ENCODE measurements at regions not wholly inside any gene's neighbourhood (a gene's known extent, or its start where the extent isn't known, plus 50 kb on each side); places are given as distances from the start of the nearest gene placed in this dataset.

DNA sequence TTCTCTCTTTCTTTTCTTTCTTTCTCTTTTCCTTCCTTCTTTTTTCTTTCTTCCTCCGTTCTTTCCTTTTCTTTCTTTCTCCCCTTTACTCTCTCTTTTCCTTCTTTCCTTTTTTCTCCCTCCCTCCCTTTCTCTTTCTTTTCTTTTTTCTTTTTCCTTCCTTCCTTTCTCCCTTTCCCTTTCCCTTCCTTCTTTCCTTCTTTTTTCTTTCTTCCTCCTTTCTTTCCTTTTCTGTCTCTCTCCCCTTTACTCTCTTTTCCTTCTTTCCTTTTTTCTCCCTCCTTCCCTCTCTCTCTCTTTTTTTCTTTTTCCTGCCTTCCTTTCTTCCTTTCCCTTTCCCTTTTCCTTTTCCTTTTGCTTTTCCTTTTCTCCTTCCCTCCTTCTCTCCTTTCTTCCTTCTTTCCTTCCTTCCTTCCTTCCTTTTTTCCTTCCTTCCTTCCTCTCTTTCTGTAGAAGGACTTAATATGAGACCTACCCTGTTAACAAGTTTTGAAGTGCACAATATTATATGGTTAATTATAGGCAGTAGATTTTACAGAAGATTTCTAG, 142.7 kb upstream of the CD180 start:
- ATAC-seq (ENCODE audit: low read depth in 2 of 2) (no peak), DNase-seq (no peak)
- Mint-ChIP-seq H3K27me3 (peaks cover 0 to 33% (median 17%) of the 10 kb centered on the region in 3 donors), H3K4me1 (no peaks in the 10 kb centered on the region), H3K4me3 (no peak overlapping the region), H3K36me3 (peaks cover 0 to 19% of the 10 kb centered on the region in 2 donors), H3K27ac (peak overlapping the region in 1 of 6 donors; percentile 91), H3K9me3 (peaks cover 4 to 15% (median 8%) of the 10 kb centered on the region in 7 donors)

DNA sequence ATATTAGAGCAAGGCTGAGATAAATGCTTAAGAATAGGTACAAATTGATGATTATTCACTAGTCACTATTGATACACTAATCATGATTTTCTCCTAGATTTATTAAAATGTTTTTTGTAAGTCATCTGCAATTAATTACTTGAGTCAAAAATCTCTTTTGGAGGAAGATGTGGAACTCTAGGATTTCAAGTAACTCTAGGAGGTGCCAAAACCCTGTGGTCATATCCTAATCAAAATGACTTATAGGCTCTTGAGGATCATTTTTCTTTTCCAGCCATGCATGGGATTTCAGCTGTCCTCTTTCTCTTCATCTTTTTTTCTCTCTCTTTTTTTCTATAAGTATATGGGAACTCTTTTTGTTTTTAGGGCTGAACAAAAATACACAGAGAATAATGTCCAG, 141.8 kb upstream of the CD180 start:
- DNase-seq (no peak), ATAC-seq (ENCODE audit: low read depth in 2 of 2) (no peak)
- H3K9me3 Mint-ChIP-seq = peaks cover under 1 to 6% (median 3%) of the 10 kb centered on the region in 7 donors
- H3K4me1 Mint-ChIP-seq = no peaks in the 10 kb centered on the region
- H3K36me3 Mint-ChIP-seq = peaks cover 0 to 11% of the 10 kb centered on the region in 2 donors
- no peak overlapping the region for H3K27ac Mint-ChIP-seq
- H3K4me3 Mint-ChIP-seq = no peak overlapping the region
- H3K27me3 Mint-ChIP-seq = peaks cover 0 to 31% (median 11%) of the 10 kb centered on the region in 3 donors

DNA sequence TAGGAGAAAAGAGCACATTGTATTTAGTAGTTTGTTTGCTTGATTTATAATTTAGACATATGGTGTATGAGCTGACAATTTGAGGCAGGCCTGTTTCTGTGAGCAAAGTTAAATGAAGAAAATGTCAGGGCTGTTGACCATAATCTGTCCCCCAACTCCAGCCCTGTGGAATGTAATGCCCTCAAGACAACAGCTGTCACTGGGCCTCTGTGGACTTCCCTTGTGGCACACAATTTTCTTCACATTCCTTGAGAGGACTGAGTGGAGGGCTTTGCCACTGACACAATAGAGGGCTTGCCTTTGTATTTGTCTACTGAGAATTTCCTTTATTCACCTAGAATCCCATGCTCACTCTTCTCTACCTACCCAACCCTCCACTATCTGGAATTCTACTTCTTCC, 141.2 kb upstream of the CD180 start:
- H3K27ac Mint-ChIP-seq = no peak overlapping the region
- DNase-seq = no peak
- H3K4me1 Mint-ChIP-seq = no peaks in the 10 kb centered on the region
- H3K36me3 Mint-ChIP-seq = peaks cover 0 to 8% of the 10 kb centered on the region in 2 donors
- ATAC-seq (ENCODE audit: low read depth in 2 of 2) = no peak
- peaks cover 0 to 6% (median 2%) of the 10 kb centered on the region in 7 donors for H3K9me3 Mint-ChIP-seq
- peaks cover 0 to 27% (median 6%) of the 10 kb centered on the region in 3 donors for H3K27me3 Mint-ChIP-seq
- H3K4me3 Mint-ChIP-seq = no peak overlapping the region

DNA sequence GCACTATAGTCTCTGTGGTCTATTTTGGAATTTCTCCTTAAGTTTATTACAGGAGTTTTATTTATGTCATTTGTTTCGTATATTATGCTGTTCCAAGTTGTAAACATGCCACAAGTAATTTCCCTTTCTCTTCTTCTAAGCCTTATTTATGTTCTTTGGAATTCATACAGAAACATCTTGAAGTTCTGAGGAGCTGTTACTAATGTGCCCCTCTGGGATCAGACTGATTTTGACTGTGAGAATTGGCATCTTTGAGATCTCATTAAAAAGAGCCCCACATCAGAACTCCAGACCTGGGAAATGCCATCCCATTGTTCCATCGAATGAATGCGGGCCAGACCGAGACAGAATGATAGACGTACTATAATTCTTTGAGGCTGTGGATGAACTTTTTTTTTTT, 138.8 kb upstream of the CD180 start:
- DNase-seq (no peak), ATAC-seq (ENCODE audit: low read depth in 2 of 2) (no peak)
- Mint-ChIP-seq H3K27me3 (peaks cover 0 to 16% (median 6%) of the 10 kb centered on the region in 3 donors), H3K4me3 (no peak overlapping the region), H3K9me3 (peaks cover 0 to 17% (median 5%) of the 10 kb centered on the region in 7 donors), H3K36me3 (no peaks in the 10 kb centered on the region), H3K27ac (no peak overlapping the region), H3K4me1 (no peaks in the 10 kb centered on the region)

DNA sequence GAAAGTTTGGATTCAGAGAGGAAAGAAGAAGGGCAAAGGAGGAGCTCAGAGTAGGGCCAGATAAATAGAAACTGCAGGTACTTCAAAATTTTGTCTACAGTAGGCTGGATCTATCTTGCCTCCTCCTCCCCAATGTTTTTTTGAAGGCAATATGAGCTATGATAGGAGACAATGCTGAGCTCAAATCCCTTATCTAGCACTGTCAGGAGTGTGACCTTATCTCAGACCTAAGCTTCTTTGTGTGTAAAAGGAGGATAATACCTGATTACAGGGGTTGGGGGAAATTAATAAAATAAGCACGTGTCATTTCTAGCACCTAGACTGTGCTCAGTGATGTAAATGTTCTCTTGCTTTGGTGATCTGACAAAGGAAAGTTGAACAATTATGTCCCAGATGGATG, 137.8 kb upstream of the CD180 start:
- H3K36me3 Mint-ChIP-seq = no peaks in the 10 kb centered on the region
- H3K27ac Mint-ChIP-seq = no peak overlapping the region
- H3K9me3 Mint-ChIP-seq = peaks cover 0 to 18% (median 7%) of the 10 kb centered on the region in 7 donors
- no peak overlapping the region for H3K4me3 Mint-ChIP-seq
- peaks cover 0 to 6% (median 4%) of the 10 kb centered on the region in 3 donors for H3K27me3 Mint-ChIP-seq
- H3K4me1 Mint-ChIP-seq = no peaks in the 10 kb centered on the region
- DNase-seq = no peak
- ATAC-seq (ENCODE audit: low read depth in 2 of 2) = no peak

DNA sequence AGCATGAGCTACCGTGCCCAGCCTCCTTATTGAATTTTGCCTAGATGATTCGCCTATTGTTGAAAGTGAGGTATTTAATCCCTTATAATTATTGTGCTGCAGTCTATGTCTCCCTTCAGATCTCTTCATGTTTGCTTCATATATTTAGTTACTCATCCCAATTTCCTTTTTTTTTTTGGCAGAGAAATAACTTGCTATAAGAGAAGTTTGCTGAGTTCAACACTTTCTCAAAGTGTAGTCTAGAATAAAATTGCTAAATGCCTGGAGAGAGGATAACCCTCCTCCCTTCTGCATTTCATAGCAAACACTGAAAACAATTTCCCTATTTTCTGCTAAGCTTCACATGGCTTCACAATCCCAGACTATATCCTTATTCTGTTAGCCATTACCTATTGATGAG, 136.6 kb upstream of the CD180 start:
- peaks cover 0 to 18% (median 7%) of the 10 kb centered on the region in 7 donors for H3K9me3 Mint-ChIP-seq
- H3K4me3 Mint-ChIP-seq = no peak overlapping the region
- DNase-seq = no peak
- no peaks in the 10 kb centered on the region for H3K27me3 Mint-ChIP-seq
- ATAC-seq (ENCODE audit: low read depth in 2 of 2) = no peak
- no peaks in the 10 kb centered on the region for H3K36me3 Mint-ChIP-seq
- no peak overlapping the region for H3K27ac Mint-ChIP-seq
- no peaks in the 10 kb centered on the region for H3K4me1 Mint-ChIP-seq

DNA sequence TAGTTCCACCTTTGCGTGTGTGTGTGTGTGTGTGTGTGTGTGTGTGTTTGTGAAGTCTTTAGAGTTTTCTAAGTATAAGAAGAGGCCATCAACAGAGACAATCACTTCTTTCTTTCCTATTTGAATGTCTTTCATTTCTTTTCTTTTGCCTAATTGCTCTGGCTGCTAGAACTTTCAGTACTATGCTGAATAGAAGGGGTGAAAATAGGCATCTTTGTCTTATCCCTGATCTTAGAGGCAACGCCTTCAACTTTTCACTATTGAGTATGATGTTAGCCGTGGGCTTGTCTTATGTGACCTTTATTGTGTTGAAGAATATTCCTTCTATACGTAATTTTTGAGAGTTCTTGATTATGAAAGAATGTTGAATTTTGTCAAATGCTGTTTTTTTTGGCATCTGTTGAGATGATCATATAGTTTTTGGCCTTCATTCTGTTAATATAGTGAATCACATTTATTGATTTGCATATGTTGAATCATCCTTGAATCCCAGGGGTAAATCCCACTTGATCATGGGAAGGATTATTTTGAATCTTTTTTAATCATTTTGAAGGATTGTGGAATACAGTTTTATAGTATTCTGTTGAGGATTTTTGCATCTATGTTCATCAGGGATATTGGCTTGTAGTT, 134.8 kb upstream of the CD180 start:
- Mint-ChIP-seq H3K9me3 (peaks cover 0 to 18% (median 7%) of the 10 kb centered on the region in 7 donors), H3K27ac (no peak overlapping the region), H3K36me3 (no peaks in the 10 kb centered on the region), H3K27me3 (no peaks in the 10 kb centered on the region), H3K4me3 (no peak overlapping the region), H3K4me1 (no peaks in the 10 kb centered on the region)
- ATAC-seq (ENCODE audit: low read depth in 2 of 2) (no peak), DNase-seq (no peak)

DNA sequence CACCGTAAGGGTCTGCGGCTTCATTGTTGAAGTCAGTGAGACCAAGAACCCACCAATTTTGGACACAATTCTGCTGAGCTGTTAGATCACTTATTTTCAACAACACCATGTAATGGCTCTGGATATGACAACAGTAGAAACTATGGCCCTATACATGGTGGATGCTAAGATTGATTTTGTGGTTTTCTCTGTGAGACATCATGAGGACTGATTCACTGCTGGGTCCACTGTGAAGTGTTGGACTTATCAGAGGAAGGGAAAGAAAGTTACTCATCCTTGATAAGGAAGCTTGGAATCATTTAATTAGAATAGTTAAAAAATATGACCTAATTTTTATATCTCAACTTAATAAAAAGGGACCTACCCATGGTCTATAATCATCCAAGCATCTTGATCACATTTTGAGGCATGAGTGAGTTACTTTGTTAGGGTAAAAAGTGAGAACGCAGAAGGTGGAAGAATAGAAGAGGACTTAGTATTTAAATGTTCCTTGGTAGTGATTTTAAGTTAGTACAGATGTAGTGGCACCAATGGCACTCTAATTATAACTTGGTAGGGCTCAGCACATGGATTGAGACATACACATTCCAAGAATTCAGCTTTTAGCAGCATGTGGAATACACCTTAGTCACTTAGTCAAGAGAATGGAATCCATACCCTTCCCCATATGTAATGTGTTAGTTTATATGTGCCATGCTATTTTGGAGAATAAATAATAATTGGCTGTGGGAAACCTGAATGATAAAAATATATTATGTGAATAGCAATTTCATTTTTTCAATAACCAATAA, 123.5 kb upstream of the CD180 start:
- Mint-ChIP-seq H3K27ac (peak overlapping the region in 1 of 6 donors; percentile 22), H3K4me3 (no peak overlapping the region), H3K9me3 (peaks cover 0 to 6% (median 3%) of the 10 kb centered on the region in 7 donors), H3K27me3 (no peaks in the 10 kb centered on the region), H3K36me3 (no peaks in the 10 kb centered on the region), H3K4me1 (peaks cover 10 to 11% (median 11%) of the 10 kb centered on the region in 3 donors)
- DNase-seq (no peak), ATAC-seq (ENCODE audit: low read depth in 2 of 2) (no peak)

DNA sequence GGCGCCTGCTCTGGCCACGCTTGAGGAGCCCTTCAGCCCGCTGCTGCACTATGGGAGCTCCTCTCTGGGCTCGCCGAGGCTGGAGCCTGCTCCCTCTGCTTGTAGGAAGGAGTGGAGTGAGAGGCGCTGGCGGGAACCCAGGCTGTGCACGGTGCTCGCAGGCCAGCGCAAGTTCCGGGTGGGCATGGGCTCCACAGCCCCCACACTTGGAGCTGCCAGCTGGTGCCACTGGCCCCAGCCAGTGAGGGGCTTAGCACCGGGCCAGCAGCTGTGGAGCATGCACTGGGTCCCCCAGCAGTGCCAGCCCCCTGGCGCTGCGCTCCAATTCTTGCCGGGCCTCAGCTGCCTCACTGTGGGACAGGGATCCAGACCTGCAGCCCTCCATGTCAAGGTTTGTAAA, 122.1 kb upstream of the CD180 start:
- Mint-ChIP-seq H3K4me3 (no peak overlapping the region), H3K4me1 (peaks cover 11 to 12% (median 12%) of the 10 kb centered on the region in 3 donors), H3K27me3 (no peaks in the 10 kb centered on the region), H3K36me3 (no peaks in the 10 kb centered on the region), H3K27ac (no peak overlapping the region), H3K9me3 (peaks cover 0 to 6% (median 3%) of the 10 kb centered on the region in 7 donors)
- no peak for DNase-seq
- ATAC-seq (ENCODE audit: low read depth in 2 of 2) = no peak

DNA sequence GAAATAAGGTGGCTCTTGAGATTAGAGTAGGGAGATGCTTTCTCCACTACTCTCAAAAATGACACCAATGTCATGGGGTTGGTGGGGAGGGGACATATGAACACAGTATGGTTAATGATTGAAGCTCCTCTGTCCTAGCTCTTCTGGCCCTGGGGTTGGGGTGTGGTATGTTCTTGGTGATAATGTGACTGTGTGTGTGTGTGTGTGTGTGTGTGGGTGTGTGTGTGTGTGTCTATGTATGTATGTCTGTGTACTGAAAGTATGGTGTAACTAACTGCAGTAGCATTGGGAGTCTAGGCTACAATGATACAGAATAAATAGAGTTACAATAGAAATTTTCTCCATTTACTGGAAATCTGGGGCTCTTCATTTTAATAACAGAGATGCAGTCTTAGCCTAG, 121.0 kb upstream of the CD180 start:
- H3K36me3 Mint-ChIP-seq = no peaks in the 10 kb centered on the region
- H3K9me3 Mint-ChIP-seq = peaks cover 0 to 6% (median 3%) of the 10 kb centered on the region in 7 donors
- H3K4me3 Mint-ChIP-seq = no peak overlapping the region
- ATAC-seq (ENCODE audit: low read depth in 2 of 2) = no peak
- DNase-seq = no peak
- H3K4me1 Mint-ChIP-seq = peaks cover 11 to 12% (median 12%) of the 10 kb centered on the region in 3 donors
- no peaks in the 10 kb centered on the region for H3K27me3 Mint-ChIP-seq
- peak overlapping the region in 1 of 6 donors; percentile 15 for H3K27ac Mint-ChIP-seq

DNA sequence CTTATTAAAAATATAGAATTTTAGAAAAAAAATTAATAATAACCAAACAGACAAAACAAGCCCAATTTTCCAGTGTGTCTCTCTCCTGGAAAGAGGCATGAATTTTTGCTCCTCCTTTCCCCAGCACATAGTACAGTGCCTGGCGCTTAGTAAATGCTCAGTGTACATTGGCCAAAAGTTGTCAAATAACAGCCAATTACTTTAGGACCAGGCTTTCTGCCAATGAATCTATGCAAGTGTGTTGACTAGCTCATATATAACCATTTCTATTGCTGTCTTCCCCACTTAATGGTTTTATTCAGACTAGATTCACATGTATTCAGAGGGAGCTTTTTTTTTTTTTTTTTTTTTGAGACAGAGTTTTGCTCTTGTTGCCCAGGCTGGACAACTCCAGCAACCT, 120.1 kb upstream of the CD180 start:
- DNase-seq (no peak), ATAC-seq (ENCODE audit: low read depth in 2 of 2) (no peak)
- Mint-ChIP-seq H3K4me1 (peaks cover 11 to 12% (median 12%) of the 10 kb centered on the region in 3 donors), H3K36me3 (no peaks in the 10 kb centered on the region), H3K27me3 (no peaks in the 10 kb centered on the region), H3K27ac (no peak overlapping the region), H3K9me3 (peaks cover 0 to 6% (median 3%) of the 10 kb centered on the region in 7 donors), H3K4me3 (no peak overlapping the region)

DNA sequence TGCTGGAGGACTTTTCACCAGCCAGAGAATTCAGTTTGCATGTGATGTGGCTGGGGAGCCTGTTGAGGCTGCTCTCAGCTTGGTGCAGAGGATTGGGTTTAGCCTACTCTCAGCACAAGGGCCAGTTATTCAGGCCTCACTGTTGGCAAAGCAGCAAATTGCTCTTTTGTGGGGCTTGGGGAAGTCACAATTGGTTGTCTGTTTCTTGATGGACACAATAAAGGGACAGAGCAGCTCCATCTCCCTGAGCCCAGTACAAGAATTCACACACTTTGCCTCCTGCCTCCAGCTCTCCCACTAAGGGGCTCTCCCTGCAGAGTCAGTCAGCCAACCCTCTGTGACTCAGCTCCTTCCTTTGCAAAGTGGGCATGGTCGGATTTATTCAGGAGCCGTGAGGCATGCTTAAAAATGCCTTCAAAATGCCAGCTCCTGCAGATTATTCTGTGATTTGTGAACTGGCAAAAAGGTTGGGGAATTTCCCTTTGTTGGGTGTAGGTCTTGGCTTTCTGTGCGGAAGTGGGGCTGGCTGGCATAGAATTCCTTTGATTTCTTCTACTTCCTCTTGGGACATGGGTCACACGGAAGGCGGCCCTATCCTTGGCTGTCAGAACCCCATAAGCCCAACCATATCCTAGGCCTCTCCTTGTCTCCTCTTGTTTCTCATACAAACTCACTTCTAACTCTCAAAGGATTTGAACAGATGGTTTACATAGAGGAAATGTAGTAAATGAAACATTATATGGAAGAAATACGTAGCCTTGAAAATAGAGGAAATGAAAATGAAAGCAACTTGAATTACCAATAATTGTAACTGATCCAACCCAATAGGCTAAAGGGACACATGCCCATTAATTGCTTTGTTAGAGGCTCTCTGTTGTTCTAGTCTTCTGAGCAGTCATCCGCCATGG, 118.7 kb upstream of the CD180 start:
- Mint-ChIP-seq H3K27me3 (no peaks in the 10 kb centered on the region), H3K4me1 (peaks cover 11 to 12% (median 12%) of the 10 kb centered on the region in 3 donors), H3K27ac (peak overlapping the region; percentile 6 to 91 (median 84)), H3K9me3 (peaks cover 0 to 6% (median 5%) of the 10 kb centered on the region in 7 donors), H3K36me3 (no peaks in the 10 kb centered on the region), H3K4me3 (peak overlapping the region in 6 of 8 donors; percentile 7 to 69 (median 33))
- ATAC-seq (ENCODE audit: low read depth in 2 of 2) (peak; percentile 86 to 90), DNase-seq (peak; percentile 34)

DNA sequence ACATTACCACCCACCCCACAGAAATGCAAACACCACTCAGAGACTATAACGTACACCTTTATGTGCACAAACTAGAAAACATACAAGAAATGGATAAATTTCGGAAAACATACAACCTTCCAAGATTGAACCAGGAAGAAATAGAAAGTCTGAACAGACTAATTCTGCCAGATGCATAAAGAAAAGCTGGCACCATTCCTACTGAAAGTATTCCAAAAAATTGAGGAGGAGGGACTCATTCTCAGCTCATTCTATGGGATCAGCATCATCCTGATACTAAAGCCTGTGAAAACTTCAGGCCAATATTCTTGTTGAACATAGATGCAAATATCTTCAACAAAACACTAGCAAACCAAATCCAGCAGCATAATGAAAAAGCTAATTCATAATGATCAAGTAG, 115.1 kb upstream of the CD180 start:
- peaks cover 0 to 8% (median 3%) of the 10 kb centered on the region in 7 donors for H3K9me3 Mint-ChIP-seq
- no peak for ATAC-seq (ENCODE audit: low read depth in 2 of 2)
- H3K4me1 Mint-ChIP-seq = peaks cover 10 to 12% (median 12%) of the 10 kb centered on the region in 3 donors
- H3K27ac Mint-ChIP-seq = no peak overlapping the region
- H3K4me3 Mint-ChIP-seq = no peak overlapping the region
- H3K36me3 Mint-ChIP-seq = no peaks in the 10 kb centered on the region
- no peak for DNase-seq
- H3K27me3 Mint-ChIP-seq = no peaks in the 10 kb centered on the region

Data from naive B cell (primary cell).